WTC11 (cell line): ENCODE measurements at regions not wholly inside any gene's neighbourhood (a gene's known extent, or its start where the extent isn't known, plus 50 kb on each side); places are given as distances from the start of the nearest gene placed in this dataset.

Experiments used
- CBFB ChIP-seq: sonication (generic); formaldehyde crosslinking; IDR thresholded peaks from 2 replicates; pipeline ENCODE4 v1.8.1; 2022; ENCODE audit warnings: mild to moderate bottlenecking, low read depth, missing genetic modification reagents
- ZNF396 ChIP-seq: fragments of 250-450 bp; sonication (Bioruptor Pico); IDR thresholded peaks from 2 replicates; pipeline ENCODE4 v1.8.0; 2021; ENCODE audit warnings: mild to moderate bottlenecking, moderate library complexity, borderline replicate concordance
- ZNF416 ChIP-seq: fragments of 250-450 bp; sonication (Bioruptor Pico); IDR thresholded peaks from 2 replicates; pipeline ENCODE4 v1.9.0; 2021; ENCODE audit warnings: mild to moderate bottlenecking, inconsistent platforms
- TF ChIP-seq, protein P1 (sequence below): sonication (generic); formaldehyde crosslinking; IDR thresholded peaks from 2 replicates; pipeline ENCODE4 v1.8.1; 2022; ENCODE audit warnings: low read depth, missing genetic modification reagents, borderline replicate concordance
- TF ChIP-seq, protein P2 (sequence below): fragments of 200-600 bp; IDR thresholded peaks from 2 replicates; pipeline ENCODE4 v1.8.0; 2022; ENCODE audit warnings: antibody characterized with exemption
- TF ChIP-seq, protein P3 (sequence below): sonication (generic); formaldehyde crosslinking; IDR thresholded peaks from 2 replicates; pipeline ENCODE4 v1.8.0; 2022; ENCODE audit warnings: mild to moderate bottlenecking, missing genetic modification reagents

DNA sequence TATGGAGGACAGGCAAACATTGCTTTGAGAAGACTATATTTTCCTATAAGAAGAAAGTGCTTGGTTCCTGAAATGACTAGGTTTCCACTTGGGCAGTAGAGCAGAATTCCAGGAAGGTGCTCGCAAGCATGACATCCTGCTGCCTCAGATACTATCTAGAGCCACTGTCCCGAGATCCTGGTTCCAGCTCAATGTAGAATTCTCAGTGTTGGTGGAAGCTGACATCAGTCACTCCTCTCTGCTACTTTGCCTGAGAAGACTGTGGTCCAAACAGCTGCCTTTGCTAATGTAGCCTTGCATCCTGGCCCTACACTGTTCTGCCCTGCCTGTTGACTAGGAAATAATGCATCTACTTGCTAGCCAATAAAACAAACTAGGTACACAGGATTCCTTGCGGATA lies 50.0 kb upstream of the ITGA6 start:
- TF ChIP-seq, protein P1, sequence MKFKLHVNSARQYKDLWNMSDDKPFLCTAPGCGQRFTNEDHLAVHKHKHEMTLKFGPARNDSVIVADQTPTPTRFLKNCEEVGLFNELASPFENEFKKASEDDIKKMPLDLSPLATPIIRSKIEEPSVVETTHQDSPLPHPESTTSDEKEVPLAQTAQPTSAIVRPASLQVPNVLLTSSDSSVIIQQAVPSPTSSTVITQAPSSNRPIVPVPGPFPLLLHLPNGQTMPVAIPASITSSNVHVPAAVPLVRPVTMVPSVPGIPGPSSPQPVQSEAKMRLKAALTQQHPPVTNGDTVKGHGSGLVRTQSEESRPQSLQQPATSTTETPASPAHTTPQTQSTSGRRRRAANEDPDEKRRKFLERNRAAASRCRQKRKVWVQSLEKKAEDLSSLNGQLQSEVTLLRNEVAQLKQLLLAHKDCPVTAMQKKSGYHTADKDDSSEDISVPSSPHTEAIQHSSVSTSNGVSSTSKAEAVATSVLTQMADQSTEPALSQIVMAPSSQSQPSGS: no peak
- no peak for TF ChIP-seq ZNF396 (CRISPR knock-in tag)
- TF ChIP-seq, protein P2, sequence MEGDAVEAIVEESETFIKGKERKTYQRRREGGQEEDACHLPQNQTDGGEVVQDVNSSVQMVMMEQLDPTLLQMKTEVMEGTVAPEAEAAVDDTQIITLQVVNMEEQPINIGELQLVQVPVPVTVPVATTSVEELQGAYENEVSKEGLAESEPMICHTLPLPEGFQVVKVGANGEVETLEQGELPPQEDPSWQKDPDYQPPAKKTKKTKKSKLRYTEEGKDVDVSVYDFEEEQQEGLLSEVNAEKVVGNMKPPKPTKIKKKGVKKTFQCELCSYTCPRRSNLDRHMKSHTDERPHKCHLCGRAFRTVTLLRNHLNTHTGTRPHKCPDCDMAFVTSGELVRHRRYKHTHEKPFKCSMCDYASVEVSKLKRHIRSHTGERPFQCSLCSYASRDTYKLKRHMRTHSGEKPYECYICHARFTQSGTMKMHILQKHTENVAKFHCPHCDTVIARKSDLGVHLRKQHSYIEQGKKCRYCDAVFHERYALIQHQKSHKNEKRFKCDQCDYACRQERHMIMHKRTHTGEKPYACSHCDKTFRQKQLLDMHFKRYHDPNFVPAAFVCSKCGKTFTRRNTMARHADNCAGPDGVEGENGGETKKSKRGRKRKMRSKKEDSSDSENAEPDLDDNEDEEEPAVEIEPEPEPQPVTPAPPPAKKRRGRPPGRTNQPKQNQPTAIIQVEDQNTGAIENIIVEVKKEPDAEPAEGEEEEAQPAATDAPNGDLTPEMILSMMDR: no peak
- TF ChIP-seq, protein P3, sequence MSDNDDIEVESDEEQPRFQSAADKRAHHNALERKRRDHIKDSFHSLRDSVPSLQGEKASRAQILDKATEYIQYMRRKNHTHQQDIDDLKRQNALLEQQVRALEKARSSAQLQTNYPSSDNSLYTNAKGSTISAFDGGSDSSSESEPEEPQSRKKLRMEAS (CRISPR knock-in tag): no peak
- TF ChIP-seq ZNF416 (CRISPR knock-in tag): no peak
- TF ChIP-seq CBFB: no peak
